ENCODE measurements at regions not wholly inside any gene's neighbourhood (a gene's known extent, or its start where the extent isn't known, plus 50 kb on each side); places are given as distances from the start of the nearest gene placed in this dataset.
"Not testable (repeated sequence)": the region's sequence is repeated elsewhere in the genome, so short reads cannot be mapped to it uniquely, and the experiment has no call there.

DNA sequence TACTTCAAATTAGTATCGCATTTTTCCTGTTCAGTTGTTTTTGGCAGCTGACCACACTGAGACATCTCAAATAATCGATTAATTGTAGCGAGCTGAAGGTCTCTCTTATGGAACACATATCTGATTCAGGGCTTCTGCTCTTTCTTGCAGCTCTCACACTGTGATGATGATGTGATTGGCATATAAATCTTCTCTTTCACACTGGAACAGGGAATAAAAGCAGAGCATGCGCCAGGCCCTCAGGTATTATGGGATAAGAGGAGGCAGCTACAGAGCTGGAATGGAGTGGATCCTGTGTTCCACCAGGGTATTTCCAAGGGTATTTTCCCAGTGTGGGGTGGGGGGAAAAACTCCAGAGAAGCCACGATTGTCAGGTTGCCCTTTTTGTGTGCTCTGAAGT is 265.4 kb upstream of the CASK start:
- Histone ChIP-seq H3K9me3 (ENCODE audit: control insufficient read depth in 2 of 3, low read length in 3 of 3) (no peaks in the 10 kb centered on the region), H3K4me1 (ENCODE audit: control insufficient read depth in 2 of 2, insufficient read depth in 2 of 2, low read length in 2 of 2) (no peaks in the 10 kb centered on the region), H3K27ac (ENCODE audit: low read depth, low read length) (no peak overlapping the region), H3K4me3 (ENCODE audit: low read length) (no peak overlapping the region), H3K27me3 (ENCODE audit: control insufficient read depth in 2 of 2, insufficient read depth in 2 of 2, low read length in 2 of 2) (no peaks in the 10 kb centered on the region), H3K36me3 (ENCODE audit: control insufficient read depth in 2 of 3, insufficient read depth in 3 of 3, low read length in 3 of 3) (no peaks in the 10 kb centered on the region)
- no peaks in the 10 kb centered on the region for H3K27me3 Mint-ChIP-seq
- ATAC-seq (no peak), DNase-seq (no peak)
- POLR2A ChIA-PET = no interaction called here
- no peaks in the 10 kb centered on the region for H3K4me1 Mint-ChIP-seq
- H3K27ac Mint-ChIP-seq = no peak overlapping the region
- intact Hi-C loops (cut with micrococcal nuclease) = no loop called here
- peaks cover 0 to 4% (median 0%) of the 10 kb centered on the region in 5 donors for H3K36me3 Mint-ChIP-seq
- CTCF ChIA-PET = no interaction called here
- H3K4me3 Mint-ChIP-seq = no peak overlapping the region
- H3K9me3 Mint-ChIP-seq = peaks cover 0 to 8% (median 0%) of the 10 kb centered on the region in 11 donors

- H3K27ac ChIP-seq (ENCODE audit: low read depth, low read length) = no peak overlapping the region
- no peak for ATAC-seq
- Mint-ChIP-seq H3K27me3 (no peaks in the 10 kb centered on the region), H3K4me3 (no peak overlapping the region), H3K27ac (no peak overlapping the region), H3K9me3 (peaks cover 0 to 1% (median 0%) of the 10 kb centered on the region in 11 donors), H3K36me3 (no peaks in the 10 kb centered on the region), H3K4me1 (no peaks in the 10 kb centered on the region)
- no peaks in the 10 kb centered on the region for H3K27me3 ChIP-seq (ENCODE audit: control insufficient read depth in 2 of 2, insufficient read depth in 2 of 2, low read length in 2 of 2)
- CTCF ChIA-PET = no interaction called here
- no peak overlapping the region for H3K4me3 ChIP-seq (ENCODE audit: low read length)
- DNase-seq = no peak
- intact Hi-C loops (cut with micrococcal nuclease) = no loop called here
- H3K4me1 ChIP-seq (ENCODE audit: control insufficient read depth in 2 of 2, insufficient read depth in 2 of 2, low read length in 2 of 2) = no peaks in the 10 kb centered on the region
- H3K9me3 ChIP-seq (ENCODE audit: control insufficient read depth in 2 of 3, low read length in 3 of 3) = no peaks in the 10 kb centered on the region
- H3K36me3 ChIP-seq (ENCODE audit: control insufficient read depth in 2 of 3, insufficient read depth in 3 of 3, low read length in 3 of 3) = no peaks in the 10 kb centered on the region
- POLR2A ChIA-PET = no interaction called here
Observed at GRCh38 chrX:42176789-42177188, 253.4 kb upstream of the CASK start.

DNA sequence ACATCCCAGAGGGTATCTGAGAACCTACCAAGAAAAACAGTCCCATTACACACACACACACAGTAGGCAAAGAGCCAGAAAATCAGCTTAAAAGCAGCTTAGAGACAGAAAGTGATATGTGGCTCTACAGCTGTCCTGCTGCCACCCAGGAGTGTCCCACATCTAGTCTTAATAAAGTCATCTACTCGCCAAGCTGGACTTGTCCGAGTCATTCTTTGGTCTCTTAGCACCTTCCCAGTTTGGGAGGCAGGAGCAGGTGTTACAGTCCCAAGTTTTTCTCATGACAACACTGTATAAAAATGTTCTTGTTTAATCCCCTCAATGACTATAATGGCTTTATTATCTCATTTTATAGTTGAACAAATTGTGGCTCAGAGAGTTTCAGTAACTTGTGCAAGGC is 252.5 kb upstream of the CASK start:
- peaks cover 0 to 1% (median 0%) of the 10 kb centered on the region in 11 donors for H3K9me3 Mint-ChIP-seq
- H3K27me3 ChIP-seq (ENCODE audit: control insufficient read depth in 2 of 2, insufficient read depth in 2 of 2, low read length in 2 of 2) = no peaks in the 10 kb centered on the region
- no peaks in the 10 kb centered on the region for H3K9me3 ChIP-seq (ENCODE audit: control insufficient read depth in 2 of 3, low read length in 3 of 3)
- POLR2A ChIA-PET = no interaction called here
- H3K4me1 ChIP-seq (ENCODE audit: control insufficient read depth in 2 of 2, insufficient read depth in 2 of 2, low read length in 2 of 2) = no peaks in the 10 kb centered on the region
- H3K4me3 ChIP-seq (ENCODE audit: low read length) = no peak overlapping the region
- intact Hi-C loops (cut with micrococcal nuclease) = no loop called here
- CTCF ChIA-PET = no interaction called here
- H3K27me3 Mint-ChIP-seq = no peaks in the 10 kb centered on the region
- no peaks in the 10 kb centered on the region for H3K4me1 Mint-ChIP-seq
- DNase-seq = no peak
- H3K36me3 Mint-ChIP-seq = no peaks in the 10 kb centered on the region
- no peak overlapping the region for H3K27ac ChIP-seq (ENCODE audit: low read depth, low read length)
- H3K36me3 ChIP-seq (ENCODE audit: control insufficient read depth in 2 of 3, insufficient read depth in 3 of 3, low read length in 3 of 3) = no peaks in the 10 kb centered on the region
- H3K27ac Mint-ChIP-seq = no peak overlapping the region
- no peak overlapping the region for H3K4me3 Mint-ChIP-seq
- ATAC-seq = no peak

DNA sequence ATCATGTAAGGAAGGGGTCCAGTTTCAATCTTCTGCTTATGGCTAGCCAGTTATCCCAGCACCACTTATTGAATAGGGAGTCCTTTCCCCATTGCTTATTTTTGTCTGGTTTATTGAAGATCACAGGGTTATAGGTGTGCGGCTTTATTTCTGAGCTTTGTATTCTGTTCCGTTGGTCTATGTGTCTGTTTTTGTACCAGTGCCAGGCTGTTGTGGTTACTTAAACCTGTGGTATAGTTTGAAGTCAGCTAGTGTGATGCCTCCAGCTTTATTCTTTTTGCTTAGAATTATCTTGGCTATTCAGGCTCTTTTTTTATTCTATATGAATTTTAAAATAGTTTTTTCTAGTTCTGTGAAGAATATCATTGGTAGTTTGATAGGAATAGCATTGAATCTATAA is 234.6 kb upstream of the CASK start:
- ATAC-seq = not testable (repeated sequence)

DNA sequence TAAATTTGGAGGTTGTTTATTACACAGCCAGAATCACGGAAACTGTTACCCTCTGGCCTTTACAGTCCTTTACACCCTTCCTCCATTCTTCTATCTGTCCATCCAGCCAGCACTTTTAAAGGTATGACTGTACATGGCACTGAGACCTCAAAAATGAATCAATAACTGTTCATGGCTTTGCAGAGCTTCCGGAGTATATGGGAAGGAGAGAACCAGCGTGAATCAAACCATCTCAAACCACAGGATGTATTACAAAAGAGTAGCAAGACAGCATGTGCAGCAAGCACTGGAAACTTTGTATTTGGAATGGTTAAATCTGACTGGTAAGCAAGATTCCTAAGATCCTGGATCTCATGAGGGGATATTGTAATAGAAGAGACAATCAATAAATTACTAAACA is 228.5 kb upstream of the CASK start:
- no peak for DNase-seq
- Histone ChIP-seq H3K4me1 (ENCODE audit: control insufficient read depth in 2 of 2, insufficient read depth in 2 of 2, low read length in 2 of 2) (no peaks in the 10 kb centered on the region), H3K4me3 (ENCODE audit: low read length) (no peak overlapping the region), H3K27ac (ENCODE audit: low read depth, low read length) (no peak overlapping the region), H3K36me3 (ENCODE audit: control insufficient read depth in 2 of 3, insufficient read depth in 3 of 3, low read length in 3 of 3) (no peaks in the 10 kb centered on the region), H3K27me3 (ENCODE audit: control insufficient read depth in 2 of 2, insufficient read depth in 2 of 2, low read length in 2 of 2) (no peaks in the 10 kb centered on the region), H3K9me3 (ENCODE audit: control insufficient read depth in 2 of 3, low read length in 3 of 3) (no peaks in the 10 kb centered on the region)
- POLR2A ChIA-PET = no interaction called here
- Mint-ChIP-seq H3K4me1 (peaks cover 0 to 5% (median 0%) of the 10 kb centered on the region in 7 donors), H3K27ac (peak overlapping the region in 1 of 9 donors; percentile 28), H3K4me3 (peak overlapping the region in 1 of 10 donors; percentile 27), H3K36me3 (no peaks in the 10 kb centered on the region), H3K27me3 (no peaks in the 10 kb centered on the region), H3K9me3 (peaks cover 0 to 1% (median 0%) of the 10 kb centered on the region in 11 donors)
- ATAC-seq = no peak
- intact Hi-C loops (cut with micrococcal nuclease) = no loop called here
- CTCF ChIA-PET = no interaction called here

More for the DNA sequence above, 234.6 kb upstream of the CASK start:
- POLR2A ChIA-PET; H3K36me3 ChIP-seq (ENCODE audit: control insufficient read depth in 2 of 3, insufficient read depth in 3 of 3, low read length in 3 of 3); H3K4me1 ChIP-seq (ENCODE audit: control insufficient read depth in 2 of 2, insufficient read depth in 2 of 2, low read length in 2 of 2); H3K27ac ChIP-seq (ENCODE audit: low read depth, low read length); H3K4me3 Mint-ChIP-seq; CTCF ChIA-PET; H3K4me3 ChIP-seq (ENCODE audit: low read length); H3K27ac Mint-ChIP-seq; H3K9me3 ChIP-seq (ENCODE audit: control insufficient read depth in 2 of 3, low read length in 3 of 3); intact Hi-C loops (cut with micrococcal nuclease); H3K27me3 ChIP-seq (ENCODE audit: control insufficient read depth in 2 of 2, insufficient read depth in 2 of 2, low read length in 2 of 2): not testable (repeated sequence)
- Mint-ChIP-seq H3K9me3 (peaks cover 0 to 35% (median 16%) of the 10 kb centered on the region in 11 donors), H3K4me1 (peaks cover 0 to 12% (median 5%) of the 10 kb centered on the region in 7 donors), H3K36me3 (peaks cover 0 to 12% (median 4%) of the 10 kb centered on the region in 5 donors), H3K27me3 (peaks cover 0 to 12% (median 0%) of the 10 kb centered on the region in 5 donors)
- peak in 2 of 9 donors; percentile 8 to 11 for DNase-seq

GRCh38 chrX:42149765-42150164 is 226.4 kb upstream of the CASK start:
- intact Hi-C loops (cut with micrococcal nuclease) = no loop called here
- Histone ChIP-seq H3K4me3 (ENCODE audit: low read length) (no peak overlapping the region), H3K4me1 (ENCODE audit: control insufficient read depth in 2 of 2, insufficient read depth in 2 of 2, low read length in 2 of 2) (no peaks in the 10 kb centered on the region), H3K9me3 (ENCODE audit: control insufficient read depth in 2 of 3, low read length in 3 of 3) (no peaks in the 10 kb centered on the region), H3K36me3 (ENCODE audit: control insufficient read depth in 2 of 3, insufficient read depth in 3 of 3, low read length in 3 of 3) (no peaks in the 10 kb centered on the region), H3K27me3 (ENCODE audit: control insufficient read depth in 2 of 2, insufficient read depth in 2 of 2, low read length in 2 of 2) (no peaks in the 10 kb centered on the region), H3K27ac (ENCODE audit: low read depth, low read length) (no peak overlapping the region)
- no peak overlapping the region for H3K4me3 Mint-ChIP-seq
- DNase-seq = no peak
- POLR2A ChIA-PET = no interaction called here
- CTCF ChIA-PET = no interaction called here
- no peak overlapping the region for H3K27ac Mint-ChIP-seq
- no peaks in the 10 kb centered on the region for H3K36me3 Mint-ChIP-seq
- ATAC-seq = no peak
- H3K4me1 Mint-ChIP-seq = peaks cover 0 to 5% (median 0%) of the 10 kb centered on the region in 7 donors
- H3K9me3 Mint-ChIP-seq = no peaks in the 10 kb centered on the region
- H3K27me3 Mint-ChIP-seq = no peaks in the 10 kb centered on the region

DNA sequence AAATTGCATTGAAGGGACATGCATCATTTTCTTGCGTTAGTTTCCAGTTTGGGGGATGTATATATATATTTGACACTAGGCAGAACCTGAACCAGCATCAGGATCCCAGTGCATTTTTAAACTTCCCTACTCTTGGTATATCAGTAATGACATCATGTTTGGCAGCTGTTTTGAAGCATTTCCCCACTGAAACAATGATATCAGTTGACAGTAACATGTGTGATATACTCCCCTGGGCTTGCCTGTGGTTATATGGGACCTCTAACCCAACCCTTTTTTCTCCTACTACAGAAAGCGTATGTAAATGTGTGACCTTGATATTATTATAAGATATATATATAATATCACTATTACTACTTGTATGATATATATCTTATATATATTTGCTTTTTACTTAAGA is 225.9 kb upstream of the CASK start:
- no peak overlapping the region for H3K4me3 Mint-ChIP-seq
- DNase-seq (no peak), ATAC-seq (no peak)
- POLR2A ChIA-PET = no interaction called here
- CTCF ChIA-PET = no interaction called here
- H3K27me3 Mint-ChIP-seq = no peaks in the 10 kb centered on the region
- Histone ChIP-seq H3K4me3 (ENCODE audit: low read length) (no peak overlapping the region), H3K27ac (ENCODE audit: low read depth, low read length) (no peak overlapping the region), H3K36me3 (ENCODE audit: control insufficient read depth in 2 of 3, insufficient read depth in 3 of 3, low read length in 3 of 3) (no peaks in the 10 kb centered on the region), H3K9me3 (ENCODE audit: control insufficient read depth in 2 of 3, low read length in 3 of 3) (no peaks in the 10 kb centered on the region), H3K27me3 (ENCODE audit: control insufficient read depth in 2 of 2, insufficient read depth in 2 of 2, low read length in 2 of 2) (no peaks in the 10 kb centered on the region), H3K4me1 (ENCODE audit: control insufficient read depth in 2 of 2, insufficient read depth in 2 of 2, low read length in 2 of 2) (no peaks in the 10 kb centered on the region)
- H3K4me1 Mint-ChIP-seq = peaks cover 0 to 5% (median 0%) of the 10 kb centered on the region in 7 donors
- no peaks in the 10 kb centered on the region for H3K9me3 Mint-ChIP-seq
- H3K27ac Mint-ChIP-seq = no peak overlapping the region
- intact Hi-C loops (cut with micrococcal nuclease) = no loop called here
- H3K36me3 Mint-ChIP-seq = no peaks in the 10 kb centered on the region
